Chondrocyte (in vitro differentiated cells): ENCODE measurements at regions not wholly inside any gene's neighbourhood (a gene's known extent, or its start where the extent isn't known, plus 50 kb on each side); places are given as distances from the start of the nearest gene placed in this dataset.
A peak's percentile ranks its signal among the peaks of the same experiment; 100 is the strongest.

Source experiments
- DNase-seq: peaks from one replicate; pipeline ENCODE4 v3.0.0; 2021; ENCODE audit warnings: mixed read lengths, low spot score
- H3K27ac Mint-ChIP-seq: one replicate; pipeline ENCODE4 v1.8.0; 2021; ENCODE audit warnings: mild to moderate bottlenecking, moderate library complexity, mixed read lengths; ENCODE audit not compliant: unreplicated experiment
- H3K27me3 Mint-ChIP-seq: 2 replicates; pipeline ENCODE4 v1.8.0; 2021; ENCODE audit warnings: low read depth, mixed read lengths
- H3K36me3 Mint-ChIP-seq: 2 replicates; pipeline ENCODE4 v1.8.0; 2021; ENCODE audit warnings: low read depth, mixed read lengths
- H3K4me1 Mint-ChIP-seq: 2 replicates; pipeline ENCODE4 v1.8.0; 2021; ENCODE audit warnings: low read depth, mild to moderate bottlenecking, mixed read lengths
- H3K4me3 Mint-ChIP-seq: one replicate; pipeline ENCODE4 v1.8.0; 2021; ENCODE audit warnings: mild to moderate bottlenecking, moderate library complexity, mixed read lengths; ENCODE audit not compliant: unreplicated experiment
- H3K9me3 Mint-ChIP-seq: 2 replicates; pipeline ENCODE4 v1.8.0; 2021; ENCODE audit warnings: low read depth, mixed read lengths
- CTCF ChIP-seq: fragments of 200-600 bp; sonication (generic); IDR thresholded peaks from 2 replicates; pipeline ENCODE4 v1.5.0; 2021; ENCODE audit warnings: antibody characterized with exemption, mild to moderate bottlenecking, moderate library complexity

GRCh38 chr9:82458296-82458695, 469.7 kb downstream of the SPATA31D1 start:
- TF ChIP-seq CTCF, result no peak
- Mint-ChIP-seq H3K36me3 (no peaks in the 10 kb centered on the region), H3K4me1 (peaks cover 4% of the 10 kb centered on the region), H3K4me3 (no peak overlapping the region), H3K27ac (no peak overlapping the region), H3K9me3 (no peaks in the 10 kb centered on the region), H3K27me3 (no peaks in the 10 kb centered on the region)
- DNase-seq, result no peak

GRCh38 chr9:82466616-82467260, 478.2 kb downstream of the SPATA31D1 start:
- Mint-ChIP-seq H3K4me3 (no peak overlapping the region), H3K27ac (no peak overlapping the region), H3K4me1 (no peaks in the 10 kb centered on the region), H3K36me3 (no peaks in the 10 kb centered on the region), H3K9me3 (no peaks in the 10 kb centered on the region), H3K27me3 (peaks cover 4% of the 10 kb centered on the region)
- TF ChIP-seq CTCF, result peak; percentile 54
- DNase-seq, result no peak

GRCh38 chr9:82467436-82467835, 478.9 kb downstream of the SPATA31D1 start:
- Mint-ChIP-seq H3K4me1 (no peaks in the 10 kb centered on the region), H3K9me3 (peaks cover 3% of the 10 kb centered on the region), H3K27ac (no peak overlapping the region), H3K27me3 (peaks cover 4% of the 10 kb centered on the region), H3K4me3 (no peak overlapping the region), H3K36me3 (no peaks in the 10 kb centered on the region)
- DNase-seq, result no peak
- no peak for TF ChIP-seq CTCF

GRCh38 chr9:82474235-82474634, 485.7 kb downstream of the SPATA31D1 start:
- Mint-ChIP-seq H3K36me3 (peaks cover 1% of the 10 kb centered on the region), H3K27ac (no peak overlapping the region), H3K27me3 (peaks cover 5% of the 10 kb centered on the region), H3K9me3 (peaks cover 3% of the 10 kb centered on the region), H3K4me3 (no peak overlapping the region), H3K4me1 (no peaks in the 10 kb centered on the region)
- no peak for TF ChIP-seq CTCF
- no peak for DNase-seq

GRCh38 chr9:82475584-82476301, 487.2 kb downstream of the SPATA31D1 start:
- Mint-ChIP-seq H3K27me3 (peaks cover 12% of the 10 kb centered on the region), H3K9me3 (peaks cover 3% of the 10 kb centered on the region), H3K4me1 (no peaks in the 10 kb centered on the region), H3K4me3 (no peak overlapping the region), H3K36me3 (peaks cover 1% of the 10 kb centered on the region), H3K27ac (no peak overlapping the region)
- no peak for DNase-seq
- no peak for TF ChIP-seq CTCF
